ENCODE measurements at regions not wholly inside any gene's neighbourhood (a gene's known extent, or its start where the extent isn't known, plus 50 kb on each side); places are given as distances from the start of the nearest gene placed in this dataset.

DNA sequence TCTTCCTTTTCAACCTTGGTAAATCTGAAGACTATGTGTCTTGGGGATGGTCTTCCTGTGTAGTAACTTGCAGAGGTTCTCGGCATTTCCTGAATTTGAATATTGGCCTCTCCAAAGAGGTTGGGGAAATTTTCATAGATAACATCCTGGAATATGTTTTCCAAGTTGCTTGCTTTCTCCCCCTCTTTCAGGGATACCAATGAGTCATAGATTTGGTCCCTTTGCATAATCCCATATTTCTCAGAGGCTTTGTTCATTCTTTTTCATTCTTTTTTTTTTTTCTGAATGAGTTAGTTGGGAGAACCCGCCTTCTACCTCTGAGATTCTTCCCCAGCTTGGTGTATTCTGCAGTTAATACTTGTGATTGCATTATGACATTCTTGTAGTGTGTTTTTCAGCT, 549.2 kb upstream of the AMOT start:
- POLR2A ChIA-PET, result no interaction called here
- no peaks in the 10 kb centered on the region for H3K4me1 ChIP-seq (replicated peaks in 1 of 2; ENCODE audit: control insufficient read depth in 2 of 2, insufficient read depth in 2 of 2, low read length in 2 of 2)
- DNase-seq (ENCODE audit: extremely low read depth in 1 of 4, low spot score in 3 of 4) (no peak), ATAC-seq (no peak), FAIRE-seq (no peak)
- no peaks in the 10 kb centered on the region for H3K79me2 ChIP-seq (ENCODE audit: control insufficient read depth, insufficient read depth, low read length)
- H2AFZ ChIP-seq (ENCODE audit: low read depth, low read length), result no peak overlapping the region
- WGBS (ENCODE audit: insufficient coverage, low coverage, missing lambda C conversion rate), result 0% methylated on average over 2 of the region's 2 CpGs
- no peaks in the 10 kb centered on the region for H3K9me1 ChIP-seq (ENCODE audit: control insufficient read depth, insufficient read depth, low read length)
- intact Hi-C loops (cut with micrococcal nuclease), result no loop called here
- no peaks in the 10 kb centered on the region for H3K9me3 ChIP-seq (replicated peaks; ENCODE audit: control insufficient read depth, insufficient read depth, low read depth, low read length)
- H3K9ac ChIP-seq (ENCODE audit: insufficient read depth in 1 of 2, low read depth in 2 of 2, low read length in 2 of 2), result no peak overlapping the region
- H3K4me2 ChIP-seq (ENCODE audit: insufficient read depth, low read length), result no peak overlapping the region
- no peaks in the 10 kb centered on the region for H4K20me1 ChIP-seq (replicated peaks; ENCODE audit: control insufficient read depth, insufficient read depth, low read length)
- H3K36me3 ChIP-seq (ENCODE audit: control insufficient read depth, insufficient read depth, low read length), result no peaks in the 10 kb centered on the region
- H3K4me3 ChIP-seq, result no peak overlapping the region
- in situ Hi-C loops (cut with MboI), result no loop called here
- H3K27ac ChIP-seq (ENCODE audit: extremely low read depth, low read depth, low read length), result no peak overlapping the region
- CTCF ChIA-PET (ENCODE audit: low intra/inter-chr PET ratio), result no interaction called here
- TF ChIP-seq RFX5 (IDR thresholded peaks at IDR 0.05; ENCODE audit: low read depth, low read length), result no peak
- no peak for TF ChIP-seq GATA2 (CRISPR knock-in tag; IDR thresholded peaks at IDR 0.05)
- no peak for TF ChIP-seq CCAR2 (IDR thresholded peaks at IDR 0.05; ENCODE audit: low read depth, low read length)
- TF ChIP-seq ZNF668 (CRISPR knock-in tag; IDR thresholded peaks at IDR 0.05), result no peak
- TF ChIP-seq, protein P1, sequence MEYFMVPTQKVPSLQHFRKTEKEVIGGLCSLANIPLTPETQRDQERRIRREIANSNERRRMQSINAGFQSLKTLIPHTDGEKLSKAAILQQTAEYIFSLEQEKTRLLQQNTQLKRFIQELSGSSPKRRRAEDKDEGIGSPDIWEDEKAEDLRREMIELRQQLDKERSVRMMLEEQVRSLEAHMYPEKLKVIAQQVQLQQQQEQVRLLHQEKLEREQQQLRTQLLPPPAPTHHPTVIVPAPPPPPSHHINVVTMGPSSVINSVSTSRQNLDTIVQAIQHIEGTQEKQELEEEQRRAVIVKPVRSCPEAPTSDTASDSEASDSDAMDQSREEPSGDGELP (CRISPR knock-in tag; IDR thresholded peaks at IDR 0.05; ENCODE audit: borderline replicate concordance), result no peak
- H3K27me3 ChIP-seq (ENCODE audit: control insufficient read depth in 2 of 2, insufficient read depth in 2 of 2, low read length in 2 of 2), result no peaks in the 10 kb centered on the region; a peak in 1 of 5 replicates
- no TSS peak for BruUV-seq (replicated peaks)

DNA sequence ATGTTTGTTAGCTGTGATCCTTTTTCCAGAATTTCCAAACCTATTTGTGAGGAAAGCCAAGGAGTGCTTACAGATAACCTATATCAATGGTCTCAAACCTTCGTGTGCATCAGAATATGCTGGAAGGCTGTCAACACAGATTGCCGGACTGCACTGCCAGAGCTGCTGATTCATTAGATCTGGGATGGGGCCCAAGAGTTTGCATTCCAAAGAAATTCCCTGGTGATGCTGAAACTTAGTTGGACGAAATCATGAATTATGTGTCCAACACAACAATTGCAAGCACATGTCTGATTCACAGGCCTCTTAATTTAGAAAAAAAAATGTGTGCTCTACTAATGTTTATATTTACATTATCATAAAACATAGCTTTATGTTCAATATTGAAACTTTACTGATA, 544.0 kb upstream of the AMOT start:
- FAIRE-seq (no peak), DNase-seq (ENCODE audit: extremely low read depth in 1 of 4, low spot score in 3 of 4) (no peak), ATAC-seq (no peak)
- Histone ChIP-seq H3K4me3 (no peak overlapping the region), H4K20me1 (replicated peaks; ENCODE audit: control insufficient read depth, insufficient read depth, low read length) (no peaks in the 10 kb centered on the region), H3K36me3 (ENCODE audit: control insufficient read depth, insufficient read depth, low read length) (no peaks in the 10 kb centered on the region), H3K27ac (ENCODE audit: extremely low read depth, low read depth, low read length) (no peak overlapping the region), H3K9ac (ENCODE audit: insufficient read depth in 1 of 2, low read depth in 2 of 2, low read length in 2 of 2) (no peak overlapping the region), H3K4me2 (ENCODE audit: insufficient read depth, low read length) (no peak overlapping the region), H3K9me3 (replicated peaks; ENCODE audit: control insufficient read depth, insufficient read depth, low read depth, low read length) (no peaks in the 10 kb centered on the region), H3K4me1 (replicated peaks in 1 of 2; ENCODE audit: control insufficient read depth in 2 of 2, insufficient read depth in 2 of 2, low read length in 2 of 2) (no peaks in the 10 kb centered on the region), H3K9me1 (ENCODE audit: control insufficient read depth, insufficient read depth, low read length) (no peaks in the 10 kb centered on the region), H2AFZ (ENCODE audit: low read depth, low read length) (no peak overlapping the region), H3K79me2 (ENCODE audit: control insufficient read depth, insufficient read depth, low read length) (no peaks in the 10 kb centered on the region), H3K27me3 (ENCODE audit: control insufficient read depth in 2 of 2, insufficient read depth in 2 of 2, low read length in 2 of 2) (no peaks in the 10 kb centered on the region)
- ChIA-PET CTCF (ENCODE audit: low intra/inter-chr PET ratio) (no interaction called here), POLR2A (no interaction called here)
- in situ Hi-C loops (cut with MboI) (no loop called here), intact Hi-C loops (cut with micrococcal nuclease) (no loop called here)
- BruUV-seq (replicated peaks), result no TSS peak
- WGBS (ENCODE audit: insufficient coverage, low coverage, missing lambda C conversion rate), result 2% methylated on average over 3 of the region's 3 CpGs
- TF ChIP-seq PHF21A (IDR thresholded peaks at IDR 0.05; ENCODE audit: borderline replicate concordance, low read depth) (no peak), CEBPB (tag; IDR thresholded peaks at IDR 0.05) (no peak), EWSR1 (IDR thresholded peaks at IDR 0.05; ENCODE audit: borderline replicate concordance, low read depth, partially characterized antibody) (no peak), GTF2A2 (tag; IDR thresholded peaks at IDR 0.05) (no peak), DNMT1 (IDR thresholded peaks at IDR 0.05) (no peak), ZNF586 (CRISPR knock-in tag; conservative IDR thresholded peaks at IDR 0.05) (no peak)
- TF ChIP-seq, protein P2, sequence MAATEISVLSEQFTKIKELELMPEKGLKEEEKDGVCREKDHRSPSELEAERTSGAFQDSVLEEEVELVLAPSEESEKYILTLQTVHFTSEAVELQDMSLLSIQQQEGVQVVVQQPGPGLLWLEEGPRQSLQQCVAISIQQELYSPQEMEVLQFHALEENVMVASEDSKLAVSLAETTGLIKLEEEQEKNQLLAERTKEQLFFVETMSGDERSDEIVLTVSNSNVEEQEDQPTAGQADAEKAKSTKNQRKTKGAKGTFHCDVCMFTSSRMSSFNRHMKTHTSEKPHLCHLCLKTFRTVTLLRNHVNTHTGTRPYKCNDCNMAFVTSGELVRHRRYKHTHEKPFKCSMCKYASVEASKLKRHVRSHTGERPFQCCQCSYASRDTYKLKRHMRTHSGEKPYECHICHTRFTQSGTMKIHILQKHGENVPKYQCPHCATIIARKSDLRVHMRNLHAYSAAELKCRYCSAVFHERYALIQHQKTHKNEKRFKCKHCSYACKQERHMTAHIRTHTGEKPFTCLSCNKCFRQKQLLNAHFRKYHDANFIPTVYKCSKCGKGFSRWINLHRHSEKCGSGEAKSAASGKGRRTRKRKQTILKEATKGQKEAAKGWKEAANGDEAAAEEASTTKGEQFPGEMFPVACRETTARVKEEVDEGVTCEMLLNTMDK (IDR thresholded peaks at IDR 0.05; ENCODE audit: borderline replicate concordance, insufficient read depth, low read depth, low read length, poor library complexity, severe bottlenecking), result no peak
- TF ChIP-seq, protein P3, sequence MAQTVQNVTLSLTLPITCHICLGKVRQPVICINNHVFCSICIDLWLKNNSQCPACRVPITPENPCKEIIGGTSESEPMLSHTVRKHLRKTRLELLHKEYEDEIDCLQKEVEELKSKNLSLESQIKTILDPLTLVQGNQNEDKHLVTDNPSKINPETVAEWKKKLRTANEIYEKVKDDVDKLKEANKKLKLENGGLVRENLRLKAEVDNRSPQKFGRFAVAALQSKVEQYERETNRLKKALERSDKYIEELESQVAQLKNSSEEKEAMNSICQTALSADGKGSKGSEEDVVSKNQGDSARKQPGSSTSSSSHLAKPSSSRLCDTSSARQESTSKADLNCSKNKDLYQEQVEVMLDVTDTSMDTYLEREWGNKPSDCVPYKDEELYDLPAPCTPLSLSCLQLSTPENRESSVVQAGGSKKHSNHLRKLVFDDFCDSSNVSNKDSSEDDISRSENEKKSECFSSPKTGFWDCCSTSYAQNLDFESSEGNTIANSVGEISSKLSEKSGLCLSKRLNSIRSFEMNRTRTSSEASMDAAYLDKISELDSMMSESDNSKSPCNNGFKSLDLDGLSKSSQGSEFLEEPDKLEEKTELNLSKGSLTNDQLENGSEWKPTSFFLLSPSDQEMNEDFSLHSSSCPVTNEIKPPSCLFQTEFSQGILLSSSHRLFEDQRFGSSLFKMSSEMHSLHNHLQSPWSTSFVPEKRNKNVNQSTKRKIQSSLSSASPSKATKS (CRISPR knock-in tag; IDR thresholded peaks at IDR 0.05), result no peak

All from K562 (cell line).